ENCODE measurements at regions not wholly inside any gene's neighbourhood (a gene's known extent, or its start where the extent isn't known, plus 50 kb on each side); places are given as distances from the start of the nearest gene placed in this dataset.

GRCh38 chr2:204239411-204240165 lies 303.0 kb downstream of the ICOS start:
- Mint-ChIP-seq H3K4me3 (ENCODE audit: low read depth, unreplicated experiment) (no peak overlapping the region), H3K4me1 (ENCODE audit: low read depth, unreplicated experiment) (no peaks in the 10 kb centered on the region), H3K27ac (ENCODE audit: unreplicated experiment) (no peak overlapping the region), H3K27me3 (ENCODE audit: unreplicated experiment) (peaks cover 16% of the 10 kb centered on the region), H3K9me3 (ENCODE audit: low read depth, unreplicated experiment) (peaks cover 2% of the 10 kb centered on the region), H3K36me3 (ENCODE audit: insufficient read depth, unreplicated experiment) (no peaks in the 10 kb centered on the region)
- DNase-seq: no peak
- TF ChIP-seq CTCF (IDR thresholded peaks at IDR 0.05; ENCODE audit: unreplicated experiment): no peak
- intact Hi-C loops (cut with micrococcal nuclease; ENCODE audit: unreplicated experiment): no loop called here
- CTCF ChIA-PET: no interaction called here
- no TSS peak for BruUV-seq (replicated peaks)

- Mint-ChIP-seq H3K36me3 (ENCODE audit: insufficient read depth, unreplicated experiment) (no peaks in the 10 kb centered on the region), H3K27me3 (ENCODE audit: unreplicated experiment) (peaks cover 16% of the 10 kb centered on the region), H3K27ac (ENCODE audit: unreplicated experiment) (no peak overlapping the region), H3K9me3 (ENCODE audit: low read depth, unreplicated experiment) (no peaks in the 10 kb centered on the region), H3K4me1 (ENCODE audit: low read depth, unreplicated experiment) (no peaks in the 10 kb centered on the region), H3K4me3 (ENCODE audit: low read depth, unreplicated experiment) (no peak overlapping the region)
- DNase-seq: no peak
- no peak for TF ChIP-seq CTCF (IDR thresholded peaks at IDR 0.05; ENCODE audit: unreplicated experiment)
- intact Hi-C loops (cut with micrococcal nuclease; ENCODE audit: unreplicated experiment): no loop called here
- CTCF ChIA-PET: no interaction called here
- no TSS peak for BruUV-seq (replicated peaks)
Observed at GRCh38 chr2:204240961-204241360, 304.3 kb upstream of the PARD3B start.

GRCh38 chr2:204249437-204249836 lies 295.8 kb upstream of the PARD3B start:
- no peaks in the 10 kb centered on the region for H3K27me3 Mint-ChIP-seq (ENCODE audit: unreplicated experiment)
- no peak overlapping the region for H3K27ac Mint-ChIP-seq (ENCODE audit: unreplicated experiment)
- CTCF ChIA-PET: interaction anchor here (1.1 kb wide), 1 partner anchor 11 kb away, joined by 7 read pairs; no protein-coding TSS in a partner anchor
- DNase-seq: no peak
- intact Hi-C loops (cut with micrococcal nuclease; ENCODE audit: unreplicated experiment): no loop called here
- no peaks in the 10 kb centered on the region for H3K9me3 Mint-ChIP-seq (ENCODE audit: low read depth, unreplicated experiment)
- no peak overlapping the region for H3K4me3 Mint-ChIP-seq (ENCODE audit: low read depth, unreplicated experiment)
- BruUV-seq (replicated peaks): no TSS peak
- H3K4me1 Mint-ChIP-seq (ENCODE audit: low read depth, unreplicated experiment): no peaks in the 10 kb centered on the region
- H3K36me3 Mint-ChIP-seq (ENCODE audit: insufficient read depth, unreplicated experiment): no peaks in the 10 kb centered on the region
- no peak for TF ChIP-seq CTCF (IDR thresholded peaks at IDR 0.05; ENCODE audit: unreplicated experiment)

GRCh38 chr2:204250692-204251091 lies 294.6 kb upstream of the PARD3B start:
- Mint-ChIP-seq H3K9me3 (ENCODE audit: low read depth, unreplicated experiment) (no peaks in the 10 kb centered on the region), H3K4me3 (ENCODE audit: low read depth, unreplicated experiment) (no peak overlapping the region), H3K27me3 (ENCODE audit: unreplicated experiment) (no peaks in the 10 kb centered on the region), H3K36me3 (ENCODE audit: insufficient read depth, unreplicated experiment) (no peaks in the 10 kb centered on the region), H3K4me1 (ENCODE audit: low read depth, unreplicated experiment) (peaks cover under 1% of the 10 kb centered on the region), H3K27ac (ENCODE audit: unreplicated experiment) (no peak overlapping the region)
- intact Hi-C loops (cut with micrococcal nuclease; ENCODE audit: unreplicated experiment): loop anchor here (10.0 kb wide), 1 partner anchor 226 kb away; no protein-coding TSS in a partner anchor
- CTCF ChIA-PET: interaction anchor here (1.1 kb wide), 1 partner anchor 9 kb away, joined by 7 read pairs; no protein-coding TSS in a partner anchor
- BruUV-seq (replicated peaks): no TSS peak
- TF ChIP-seq CTCF (IDR thresholded peaks at IDR 0.05; ENCODE audit: unreplicated experiment): no peak
- DNase-seq: no peak
